Neutrophil (primary cell): ENCODE measurements at regions not wholly inside any gene's neighbourhood (a gene's known extent, or its start where the extent isn't known, plus 50 kb on each side); places are given as distances from the start of the nearest gene placed in this dataset.

Source experiments
- H3K27ac ChIP-seq: fragments of 200-600 bp; sonication (generic); 2 replicates; pipeline ENCODE4 v1.5.1; 2016; ENCODE audit warnings: mild to moderate bottlenecking, moderate library complexity
- H3K27me3 ChIP-seq: fragments of 200-600 bp; sonication (generic); 2 replicates; pipeline ENCODE4 v1.6.0; 2016; ENCODE audit warnings: mild to moderate bottlenecking
- H3K36me3 ChIP-seq: fragments of 200-600 bp; sonication (generic); 2 replicates; pipeline ENCODE4 v1.5.1; 2017
- H3K4me1 ChIP-seq, 2 experiments: fragments of 200-600 bp in 1 of 2; sonication (generic) in 1 of 2; 1 replicate in 1 of 2; 2 replicates in 1 of 2; pipeline versions ENCODE4 v1.5.1 to v1.6.1; 2013 to 2016; ENCODE audit warnings: low read depth in 1 of 2, low read length in 1 of 2, mild to moderate bottlenecking in 1 of 2, moderate library complexity in 1 of 2; ENCODE audit not compliant: control insufficient read depth in 1 of 2, insufficient read depth in 1 of 2
- H3K4me3 ChIP-seq, 2 experiments: fragments of 200-600 bp in 1 of 2; sonication (generic) in 1 of 2; 1 replicate in 1 of 2; 2 replicates in 1 of 2; pipeline ENCODE4 v1.5.1; 2013 to 2016; ENCODE audit warnings: low read depth in 1 of 2, low read length in 1 of 2, mild to moderate bottlenecking in 1 of 2, moderate library complexity in 1 of 2
- H3K9me3 ChIP-seq: fragments of 200-600 bp; sonication (generic); 2 replicates; pipeline ENCODE4 v1.5.1; 2016
- CTCF ChIP-seq: fragments of 200-600 bp; sonication (generic); IDR thresholded peaks from 2 replicates; pipeline ENCODE4 v1.5.1; 2016; ENCODE audit warnings: antibody characterized with exemption

GRCh38 chr3:160143482-160143881 is 81.7 kb upstream of the C3orf80 start:
- H3K4me1 ChIP-seq, result no peaks in the 10 kb centered on the region
- H3K4me3 ChIP-seq, result no peak overlapping the region
- H3K36me3 ChIP-seq, result no peaks in the 10 kb centered on the region
- no peak for TF ChIP-seq CTCF
- no peak overlapping the region for H3K27ac ChIP-seq
- no peaks in the 10 kb centered on the region for H3K27me3 ChIP-seq
- no peaks in the 10 kb centered on the region for H3K9me3 ChIP-seq

- no peaks in the 10 kb centered on the region for H3K4me1 ChIP-seq
- H3K36me3 ChIP-seq, result no peaks in the 10 kb centered on the region
- no peak overlapping the region for H3K4me3 ChIP-seq
- H3K27me3 ChIP-seq, result no peaks in the 10 kb centered on the region
- H3K27ac ChIP-seq, result no peak overlapping the region
- TF ChIP-seq CTCF, result no peak
- H3K9me3 ChIP-seq, result no peaks in the 10 kb centered on the region
Observed at GRCh38 chr3:160150066-160150465, 75.2 kb upstream of the C3orf80 start.

- H3K4me1 ChIP-seq, result no peaks in the 10 kb centered on the region
Observed at GRCh38 chr3:160150525-160150924, 74.7 kb upstream of the C3orf80 start.

GRCh38 chr3:160152638-160153037 is 72.6 kb upstream of the C3orf80 start:
- no peak for TF ChIP-seq CTCF

More at GRCh38 chr3:160150525-160150924, 74.7 kb upstream of the C3orf80 start:
- no peak for TF ChIP-seq CTCF
- H3K36me3 ChIP-seq, result no peaks in the 10 kb centered on the region
- no peak overlapping the region for H3K4me3 ChIP-seq
- no peak overlapping the region for H3K27ac ChIP-seq
- no peaks in the 10 kb centered on the region for H3K27me3 ChIP-seq
- no peaks in the 10 kb centered on the region for H3K9me3 ChIP-seq

GRCh38 chr3:160154033-160154432 is 71.2 kb upstream of the C3orf80 start:
- no peaks in the 10 kb centered on the region for H3K27me3 ChIP-seq
- no peak for TF ChIP-seq CTCF
- no peak overlapping the region for H3K27ac ChIP-seq
- no peak overlapping the region for H3K4me3 ChIP-seq
- H3K36me3 ChIP-seq, result no peaks in the 10 kb centered on the region
- no peaks in the 10 kb centered on the region for H3K4me1 ChIP-seq
- no peaks in the 10 kb centered on the region for H3K9me3 ChIP-seq

More at GRCh38 chr3:160152638-160153037, 72.6 kb upstream of the C3orf80 start:
- no peaks in the 10 kb centered on the region for H3K27me3 ChIP-seq
- H3K9me3 ChIP-seq, result no peaks in the 10 kb centered on the region
- no peak overlapping the region for H3K27ac ChIP-seq
- no peak overlapping the region for H3K4me3 ChIP-seq
- no peaks in the 10 kb centered on the region for H3K36me3 ChIP-seq
- no peaks in the 10 kb centered on the region for H3K4me1 ChIP-seq

GRCh38 chr3:160154596-160154995 is 70.6 kb upstream of the C3orf80 start:
- no peak overlapping the region for H3K4me3 ChIP-seq
- no peaks in the 10 kb centered on the region for H3K27me3 ChIP-seq
- no peaks in the 10 kb centered on the region for H3K9me3 ChIP-seq
- no peak for TF ChIP-seq CTCF
- H3K4me1 ChIP-seq, result no peaks in the 10 kb centered on the region
- H3K27ac ChIP-seq, result no peak overlapping the region
- no peaks in the 10 kb centered on the region for H3K36me3 ChIP-seq
